ENCODE measurements at regions not wholly inside any gene's neighbourhood (a gene's known extent, or its start where the extent isn't known, plus 50 kb on each side); places are given as distances from the start of the nearest gene placed in this dataset.

DNA sequence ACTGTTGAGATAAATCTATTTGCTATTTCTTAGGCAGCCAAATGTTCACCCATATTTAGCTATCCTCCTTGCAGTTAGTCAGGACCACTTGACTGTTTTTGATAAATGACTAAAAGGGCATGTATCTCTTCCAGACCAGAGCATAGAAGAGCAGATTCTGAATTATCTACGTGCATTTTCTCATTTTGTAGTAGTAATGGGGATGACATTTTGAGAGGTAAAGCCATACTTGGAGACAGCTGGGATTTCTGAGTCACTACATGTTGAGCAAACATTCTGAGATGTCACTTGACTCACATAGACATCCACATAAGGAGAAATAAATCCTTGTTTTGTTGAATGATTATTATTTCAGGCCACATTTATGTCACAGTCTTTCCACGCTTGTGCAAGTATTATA is 297.6 kb downstream of the CDH10 start:
- Histone ChIP-seq H3K36me3 (ENCODE audit: low read depth, missing control alignments) (no peaks in the 10 kb centered on the region), H3K4me1 (no peaks in the 10 kb centered on the region), H3K9me3 (no peaks in the 10 kb centered on the region), H3K27me3 (no peaks in the 10 kb centered on the region), H3K27ac (no peak overlapping the region), H3K4me3 (no peak overlapping the region)
- TF ChIP-seq POLR2A (IDR thresholded peaks at IDR 0.05) (no peak), CTCF (IDR thresholded peaks at IDR 0.05) (no peak)
- no peak for DNase-seq
- intact Hi-C loops (cut with DNase I; ENCODE audit: low total_unique reads), result no loop called here
- WGBS, 2 donors, result 63 to 71% methylated on average over 2 of the region's 2 CpGs

- no peak for DNase-seq
- no peak overlapping the region for H3K27ac ChIP-seq
- no peak for TF ChIP-seq CTCF (IDR thresholded peaks at IDR 0.05)
- TF ChIP-seq POLR2A (IDR thresholded peaks at IDR 0.05), result no peak
- intact Hi-C loops (cut with DNase I; ENCODE audit: low total_unique reads), result no loop called here
- 58 to 81% methylated on average over 7 of the region's 7 CpGs for WGBS, 2 donors
- no peaks in the 10 kb centered on the region for H3K4me1 ChIP-seq
- H3K4me3 ChIP-seq, result no peak overlapping the region
- no peaks in the 10 kb centered on the region for H3K9me3 ChIP-seq
- H3K27me3 ChIP-seq, result no peaks in the 10 kb centered on the region
- H3K36me3 ChIP-seq (ENCODE audit: low read depth, missing control alignments), result no peaks in the 10 kb centered on the region
These were observed 293.5 kb downstream of the CDH10 start for GRCh38 chr5:24351285-24351684.

GRCh38 chr5:24353016-24353415 is 291.8 kb downstream of the CDH10 start:
- DNase-seq, result no peak
- Histone ChIP-seq H3K36me3 (ENCODE audit: low read depth, missing control alignments) (no peaks in the 10 kb centered on the region), H3K27me3 (no peaks in the 10 kb centered on the region), H3K4me1 (no peaks in the 10 kb centered on the region), H3K27ac (no peak overlapping the region), H3K9me3 (no peaks in the 10 kb centered on the region), H3K4me3 (no peak overlapping the region)
- no peak for TF ChIP-seq POLR2A (IDR thresholded peaks at IDR 0.05)
- TF ChIP-seq CTCF (IDR thresholded peaks at IDR 0.05), result no peak
- 84 to 94% methylated on average over 2 of the region's 2 CpGs for WGBS, 2 donors
- intact Hi-C loops (cut with DNase I; ENCODE audit: low total_unique reads), result no loop called here

- H3K27ac ChIP-seq, result no peak overlapping the region
- H3K36me3 ChIP-seq (ENCODE audit: low read depth, missing control alignments), result no peaks in the 10 kb centered on the region
- no peak overlapping the region for H3K4me3 ChIP-seq
- intact Hi-C loops (cut with DNase I; ENCODE audit: low total_unique reads), result no loop called here
- H3K27me3 ChIP-seq, result no peaks in the 10 kb centered on the region
- TF ChIP-seq POLR2A (IDR thresholded peaks at IDR 0.05) (no peak), CTCF (IDR thresholded peaks at IDR 0.05) (no peak)
- H3K4me1 ChIP-seq, result no peaks in the 10 kb centered on the region
- DNase-seq, result no peak
- H3K9me3 ChIP-seq, result no peaks in the 10 kb centered on the region
These were observed 291.2 kb downstream of the CDH10 start for GRCh38 chr5:24353611-24354010.

DNA sequence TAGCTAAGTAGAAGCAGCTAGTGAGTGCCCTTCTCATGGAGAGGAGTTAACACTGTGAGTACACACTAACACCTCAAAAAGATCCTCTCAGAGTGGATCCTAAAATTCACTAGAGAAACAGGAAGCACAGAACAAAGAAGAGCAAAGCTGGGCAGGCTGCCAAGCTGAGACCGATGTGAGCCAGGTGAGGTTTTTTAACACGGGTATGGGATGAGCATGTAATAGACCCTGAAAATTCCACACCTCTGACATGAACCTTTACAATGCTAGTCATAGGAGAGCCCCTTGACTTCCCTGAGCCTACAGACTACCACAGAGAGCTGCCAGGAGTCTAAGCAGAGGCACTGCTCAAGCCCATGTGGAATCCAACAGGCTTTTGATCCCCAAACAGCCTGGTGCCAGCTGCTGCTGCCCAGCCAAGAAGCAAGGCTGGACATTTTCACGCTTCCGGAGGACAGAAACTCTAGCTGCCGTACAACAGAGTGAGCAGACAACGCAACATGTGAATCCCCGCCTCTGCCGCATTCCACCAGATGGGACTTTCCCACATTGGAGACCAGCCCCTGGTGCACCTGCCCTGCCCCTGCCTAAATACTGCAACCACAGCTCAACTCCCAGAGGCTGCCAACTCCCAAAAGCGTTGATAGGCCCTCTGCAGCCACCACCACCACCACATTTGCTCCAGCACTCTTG is 280.8 kb downstream of the CDH10 start:
- no peak for TF ChIP-seq POLR2A (IDR thresholded peaks at IDR 0.05)
- no peak for TF ChIP-seq CTCF (IDR thresholded peaks at IDR 0.05)
- WGBS, 2 donors, result 69 to 87% methylated on average over 2 to 9 of the region's 9 CpGs
- Histone ChIP-seq H3K27ac (no peak overlapping the region), H3K9me3 (no peaks in the 10 kb centered on the region), H3K4me3 (no peak overlapping the region), H3K4me1 (no peaks in the 10 kb centered on the region), H3K36me3 (ENCODE audit: low read depth, missing control alignments) (no peaks in the 10 kb centered on the region), H3K27me3 (no peaks in the 10 kb centered on the region)
- intact Hi-C loops (cut with DNase I; ENCODE audit: low total_unique reads), result no loop called here
- DNase-seq, result no peak
